HG03066 (cell line): ENCODE measurements at regions not wholly inside any gene's neighbourhood (a gene's known extent, or its start where the extent isn't known, plus 50 kb on each side); places are given as distances from the start of the nearest gene placed in this dataset.
"Not testable (repeated sequence)": the region's sequence is repeated elsewhere in the genome, so short reads cannot be mapped to it uniquely, and the experiment has no call there.

Experiments used
- ATAC-seq: cut with Tn5 transposase; IDR thresholded peaks from one replicate; pipeline ENCODE4 v1.9.1; 2021; ENCODE audit warnings: low read depth; ENCODE audit not compliant: unreplicated experiment

DNA sequence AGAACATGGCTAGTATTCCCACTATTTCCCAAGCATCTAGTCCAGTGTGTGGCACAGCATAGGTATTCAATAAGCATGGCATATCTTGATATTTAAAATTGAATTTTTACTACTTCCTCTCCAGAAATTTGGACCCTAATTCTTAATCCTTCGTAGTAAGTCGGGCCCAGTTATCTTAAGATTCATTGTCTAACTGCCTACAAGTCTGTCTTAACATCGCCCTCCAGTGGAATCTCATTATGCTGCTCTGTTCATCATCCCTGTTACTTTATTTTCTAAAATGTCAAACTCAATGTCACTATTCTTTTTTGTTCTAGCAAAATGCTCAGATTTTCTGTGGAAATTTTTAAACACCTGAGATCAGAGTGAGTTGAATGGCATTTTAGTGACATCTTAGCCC, 606.2 kb downstream of the KLHL13 start:
- no peak for ATAC-seq

DNA sequence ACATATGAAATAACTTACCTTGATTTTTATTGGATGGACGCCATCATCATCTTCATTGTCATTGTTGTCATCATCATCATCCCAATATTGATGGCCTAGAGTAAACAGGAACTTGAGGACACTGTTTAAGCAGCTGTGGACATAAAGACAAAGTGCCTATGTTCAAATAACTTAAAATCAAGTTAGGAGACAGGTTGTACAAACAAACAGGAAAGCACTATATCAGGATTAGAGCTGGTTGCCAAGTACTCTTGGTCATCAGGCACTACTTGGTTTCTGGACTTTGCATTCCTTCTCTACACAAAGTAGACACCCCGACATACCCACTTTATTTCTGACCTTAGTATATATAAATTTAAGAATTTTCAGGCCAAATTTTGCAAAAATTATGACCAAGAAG, 608.6 kb downstream of the KLHL13 start:
- no peak for ATAC-seq

DNA sequence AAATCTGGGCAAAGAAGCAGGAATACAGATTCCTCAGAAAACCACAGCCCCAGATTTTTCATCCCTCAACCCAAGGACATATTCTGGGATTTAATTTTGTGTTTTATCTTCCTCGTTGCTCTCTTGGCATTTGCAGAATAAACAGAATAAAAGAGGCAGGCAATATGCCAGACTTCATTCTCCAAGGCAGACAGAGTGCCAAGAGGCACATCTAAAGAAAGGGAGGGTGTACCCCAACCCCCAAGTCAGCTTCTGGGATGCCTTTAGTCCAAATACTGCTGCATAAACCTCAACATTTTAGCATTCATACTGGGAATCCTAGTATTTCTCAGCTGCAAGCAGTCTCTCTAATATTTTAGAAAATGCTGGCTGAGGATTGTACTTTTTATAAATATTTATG, 629.2 kb downstream of the KLHL13 start:
- no peak for ATAC-seq

DNA sequence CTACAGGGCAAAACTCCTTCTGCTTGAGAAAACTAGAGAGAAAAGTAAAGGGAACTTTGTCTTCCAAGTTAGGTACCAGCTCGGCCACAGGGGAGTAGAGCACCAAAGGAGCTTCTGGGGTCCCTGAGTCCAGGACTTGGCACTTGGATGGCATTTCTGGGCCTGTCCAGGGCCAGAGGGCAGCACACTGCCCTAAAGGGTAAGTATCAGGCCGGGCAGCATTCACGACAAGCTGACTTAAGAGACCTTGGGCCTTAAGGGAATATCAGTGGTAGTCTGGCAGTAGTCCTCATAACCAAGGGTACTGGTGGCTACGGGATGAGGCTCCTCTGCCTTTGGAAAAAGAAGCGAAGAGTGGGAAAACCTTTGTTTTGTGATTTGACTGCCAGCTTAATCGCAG, 632.7 kb downstream of the KLHL13 start:
- ATAC-seq: no peak

DNA sequence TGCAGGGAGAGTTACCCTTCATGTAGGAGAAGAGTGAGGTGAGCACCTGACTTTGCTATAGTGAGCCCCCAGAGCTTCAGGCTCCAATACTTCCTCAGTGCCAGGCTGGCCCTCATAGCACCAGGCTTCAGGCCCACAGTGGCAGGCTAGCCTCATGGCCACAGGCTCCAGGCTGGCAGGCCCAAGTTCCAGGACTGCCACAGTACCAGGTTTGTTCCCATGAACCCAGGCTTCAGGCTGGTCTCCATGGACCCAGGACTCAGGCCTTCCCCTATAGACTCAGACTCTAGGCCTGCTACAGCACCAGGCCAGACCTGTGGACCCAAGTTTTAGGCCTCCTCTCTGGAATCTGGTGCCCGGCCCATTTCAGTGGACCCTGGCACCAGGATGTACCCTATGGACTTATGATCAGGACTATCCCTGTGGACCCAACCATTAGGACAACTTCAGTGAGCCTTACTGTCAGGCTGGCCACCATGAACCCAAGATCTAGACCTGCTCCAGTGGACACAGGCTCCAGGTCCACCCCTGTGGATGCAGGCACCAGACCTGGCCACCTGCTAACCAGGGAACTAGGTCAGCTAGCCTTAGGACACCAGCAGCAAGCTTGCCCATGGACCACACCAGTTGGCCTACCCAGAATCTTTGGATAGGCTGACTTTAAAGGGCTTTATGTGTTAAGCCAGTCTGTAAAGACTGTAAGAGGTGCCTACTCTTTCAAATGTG, 658.2 kb downstream of the KLHL13 start:
- no peak for ATAC-seq

DNA sequence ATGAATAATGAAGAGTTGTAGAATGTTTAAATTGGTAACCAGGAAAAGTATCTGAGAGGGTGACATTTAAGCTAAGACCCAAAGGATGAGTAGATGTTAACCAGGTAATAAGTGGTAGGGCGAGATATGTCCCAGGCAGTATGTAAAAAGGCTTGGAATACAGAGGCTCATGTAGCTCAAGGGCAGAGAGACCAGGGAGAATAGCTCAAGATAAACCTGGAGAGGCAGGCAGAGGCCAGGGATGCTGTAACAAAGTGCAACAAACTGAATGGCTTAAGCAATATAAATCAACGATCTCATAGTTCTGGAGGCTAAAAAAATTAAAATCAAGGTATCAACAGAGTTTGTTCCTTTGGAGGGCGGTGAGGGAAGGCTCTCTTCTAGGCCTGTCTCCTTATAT, 660.8 kb downstream of the KLHL13 start:
- ATAC-seq: no peak

DNA sequence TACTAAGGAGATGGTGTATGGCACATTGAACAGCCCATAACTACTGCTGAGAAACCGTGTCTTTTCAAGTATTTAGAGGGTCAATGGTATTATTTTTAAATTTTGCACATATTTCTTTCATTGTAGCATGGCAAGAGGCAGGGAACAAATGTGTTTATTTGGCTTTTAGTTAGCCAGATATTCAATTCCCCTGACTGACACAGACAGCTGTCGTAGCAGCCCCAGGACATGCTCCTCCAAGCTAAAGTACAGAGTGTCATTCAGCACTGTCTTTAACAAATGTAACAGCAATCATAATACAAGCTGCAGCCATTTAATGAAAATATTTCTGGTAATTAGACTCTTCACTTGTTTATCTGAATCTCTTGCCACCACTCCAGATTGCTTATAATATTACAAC, 687.1 kb downstream of the KLHL13 start:
- no peak for ATAC-seq

DNA sequence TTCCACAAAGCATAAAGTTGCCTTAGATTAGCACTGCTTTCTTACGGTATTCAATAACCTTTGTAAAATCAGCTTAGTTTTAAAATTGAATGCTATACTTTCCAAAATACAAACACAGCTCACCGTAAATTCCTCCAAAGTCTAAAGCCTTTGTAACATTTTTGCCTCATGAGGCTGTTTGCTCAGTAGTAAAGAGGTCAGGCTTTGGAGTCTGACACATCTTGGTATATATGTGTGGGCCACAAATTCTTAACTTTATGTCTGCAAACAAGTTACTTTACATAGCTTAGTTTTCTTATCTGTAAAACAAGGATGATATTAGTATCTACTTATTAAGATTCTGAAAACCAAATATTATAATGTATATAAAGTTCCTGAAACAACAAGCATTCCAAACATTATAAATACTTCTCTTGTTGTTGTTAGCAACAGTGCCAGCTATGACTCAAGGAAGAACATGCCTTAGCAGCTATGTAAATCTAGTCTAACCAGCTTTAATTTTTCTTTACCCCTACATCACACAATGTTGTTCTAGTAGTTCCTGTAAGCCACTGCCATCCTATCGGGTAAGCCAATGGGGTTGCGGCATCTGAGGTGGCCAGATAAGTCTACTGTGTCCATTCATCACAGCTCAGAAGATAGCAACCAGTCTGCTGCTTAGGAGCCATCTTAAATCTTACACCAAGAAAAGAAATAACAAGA, 709.0 kb downstream of the KLHL13 start:
- no peak for ATAC-seq

DNA sequence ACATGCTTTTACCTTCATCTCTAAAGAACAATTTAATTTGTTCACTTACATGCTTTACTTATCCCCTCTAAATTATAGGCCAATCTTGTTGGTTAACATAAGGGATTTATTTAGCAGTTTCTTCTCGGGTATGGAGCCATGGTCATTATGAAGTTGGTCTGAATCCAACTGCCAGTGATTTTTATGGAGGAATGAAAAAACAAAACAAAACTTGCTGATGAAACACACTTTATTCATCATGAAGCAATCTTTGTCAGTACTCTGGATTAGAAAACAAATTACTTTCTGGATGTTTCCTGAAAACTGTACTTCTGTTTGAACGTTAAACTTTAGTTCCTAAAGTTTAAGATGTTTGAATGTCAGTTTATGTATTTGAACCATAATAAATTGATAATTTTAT, 715.8 kb downstream of the KLHL13 start:
- no peak for ATAC-seq

DNA sequence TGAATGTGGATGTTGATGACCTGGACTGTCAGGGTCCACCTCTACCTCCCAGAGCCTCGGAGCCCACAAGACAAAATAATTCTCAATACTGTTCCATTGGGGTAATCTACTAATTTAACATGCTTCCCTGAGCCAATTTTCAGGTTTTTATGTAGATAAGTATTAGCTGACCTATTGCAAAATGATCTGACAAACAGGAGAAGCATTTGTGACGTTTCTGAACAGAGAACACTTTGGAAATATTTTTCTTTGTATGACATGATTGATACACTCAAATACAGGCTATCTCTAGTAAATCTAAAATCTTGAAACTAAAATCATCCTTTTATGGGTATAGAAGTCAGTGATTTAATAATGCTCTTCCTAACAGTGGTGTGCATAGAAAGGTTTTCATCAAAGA, 716.6 kb downstream of the KLHL13 start:
- ATAC-seq: no peak

DNA sequence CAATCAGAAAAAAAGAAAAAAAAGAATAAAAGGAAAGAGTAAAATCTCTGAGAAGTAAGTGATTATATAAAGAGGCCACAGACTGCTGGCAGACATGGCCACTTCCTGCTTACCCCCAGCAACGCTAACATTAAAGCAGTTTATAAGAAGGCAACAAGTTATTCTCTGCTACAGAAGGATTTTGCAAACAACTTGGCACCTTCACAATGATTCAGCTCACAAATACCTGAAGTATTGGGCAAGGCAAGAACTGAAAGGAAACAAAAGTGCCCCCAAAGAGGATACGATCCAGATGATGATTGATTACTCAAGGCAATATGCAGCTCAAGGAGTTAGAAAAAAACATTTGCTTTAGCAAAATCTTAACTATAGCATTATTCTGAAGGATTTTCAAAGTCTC, 718.8 kb downstream of the KLHL13 start:
- no peak for ATAC-seq

DNA sequence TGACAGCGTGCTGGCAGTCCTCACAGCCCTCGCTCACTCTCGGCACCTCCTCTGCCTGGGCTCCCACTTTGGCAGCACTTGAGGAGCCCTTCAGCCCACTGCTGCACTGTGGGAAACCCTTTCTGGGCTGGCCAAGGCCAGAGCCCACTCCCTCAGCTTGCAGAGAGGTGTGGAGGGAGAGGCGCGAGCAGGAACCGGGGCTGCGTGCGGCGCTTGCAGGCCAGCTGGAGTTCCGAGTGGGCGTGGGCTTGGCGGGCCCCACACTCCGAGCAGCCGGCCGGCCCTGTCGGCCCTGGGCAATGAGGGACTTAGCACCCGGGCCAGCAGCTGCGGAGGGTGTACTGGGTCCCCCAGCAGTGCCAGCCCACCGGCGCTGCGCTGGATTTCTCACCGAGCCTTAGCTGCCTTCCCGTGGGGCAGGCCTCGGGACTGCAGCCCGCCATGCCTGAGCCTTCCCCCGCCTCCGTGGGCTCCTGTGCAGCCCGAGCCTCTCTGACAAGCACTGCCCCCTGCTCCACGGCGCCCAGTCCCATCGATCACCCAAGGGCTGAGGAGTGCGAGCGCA, 722.0 kb downstream of the KLHL13 start:
- not testable (repeated sequence) for ATAC-seq

DNA sequence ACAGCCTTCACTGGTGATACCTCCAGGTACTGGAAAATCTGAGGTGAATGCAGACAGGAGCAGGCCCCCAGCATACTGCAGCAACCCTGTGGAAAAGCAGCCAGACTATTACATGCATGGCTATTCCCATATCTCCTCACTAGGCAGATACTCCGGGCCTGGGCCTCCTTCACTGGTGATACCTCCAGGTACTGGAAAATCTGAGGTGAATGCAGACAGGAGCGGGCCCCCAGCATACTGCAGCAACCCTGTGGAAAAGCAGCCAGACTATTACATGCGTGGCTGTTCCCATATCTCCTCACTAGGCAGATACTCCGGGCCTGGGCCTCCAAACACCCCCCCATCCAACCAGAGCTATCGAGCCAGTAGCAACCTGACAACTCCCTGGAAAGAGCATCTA, 724.2 kb downstream of the KLHL13 start:
- not testable (repeated sequence) for ATAC-seq

DNA sequence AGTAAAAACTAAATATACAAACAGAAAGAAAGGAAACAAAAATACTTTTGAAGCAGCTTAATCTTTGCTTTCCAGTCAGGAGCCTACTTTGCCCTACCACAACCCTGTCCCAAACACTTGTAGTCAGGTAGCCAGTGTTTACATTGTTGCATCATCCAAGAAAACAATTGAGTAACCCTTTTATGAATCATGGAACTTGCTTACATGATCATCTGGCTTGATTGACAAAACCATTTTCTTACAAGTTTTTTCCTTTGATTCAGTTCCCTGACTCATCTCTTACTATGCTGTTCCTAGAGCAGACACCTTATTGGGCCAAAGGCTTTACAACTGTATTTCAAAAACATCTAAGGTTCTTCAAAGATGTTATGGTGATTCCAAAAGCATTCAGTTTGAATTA, 740.1 kb downstream of the KLHL13 start:
- no peak for ATAC-seq

DNA sequence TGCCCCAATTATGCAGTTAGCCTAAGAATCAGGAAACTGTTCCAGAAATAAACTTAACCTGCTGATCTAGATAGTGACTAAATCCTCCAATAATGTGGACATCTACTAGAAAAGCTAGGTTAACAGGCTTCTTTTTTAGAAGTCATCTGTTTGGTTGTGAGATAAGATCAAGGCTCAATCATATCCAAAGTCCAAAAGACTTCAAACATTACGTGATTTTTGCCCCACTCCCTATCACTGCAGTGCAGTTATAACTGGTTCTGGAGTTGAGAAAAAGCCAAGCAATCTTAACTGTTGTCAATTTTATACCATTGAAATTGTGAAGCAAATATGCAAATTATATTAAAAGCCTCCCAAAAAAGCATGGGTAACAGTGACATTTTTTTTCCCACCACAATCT, 781.4 kb downstream of the KLHL13 start:
- no peak for ATAC-seq

DNA sequence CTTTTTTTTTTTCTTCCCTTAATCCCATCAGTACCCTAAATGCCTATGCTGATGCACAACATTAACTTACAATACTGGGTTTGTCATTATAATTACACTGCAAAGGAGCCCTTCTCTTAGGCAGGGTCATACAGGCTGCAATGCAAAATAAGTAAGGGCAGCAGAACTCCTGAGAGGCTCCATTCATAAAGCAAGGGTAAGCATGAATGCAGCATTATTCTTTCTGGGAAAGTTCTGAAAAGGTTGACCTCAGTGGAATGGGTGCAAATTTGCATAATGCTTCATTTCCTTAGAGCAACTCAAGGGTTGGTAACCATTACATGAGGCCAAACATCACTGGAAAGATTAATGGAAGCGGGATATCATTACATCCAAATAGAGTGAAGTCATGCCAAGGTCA, 789.2 kb downstream of the KLHL13 start:
- no peak for ATAC-seq

DNA sequence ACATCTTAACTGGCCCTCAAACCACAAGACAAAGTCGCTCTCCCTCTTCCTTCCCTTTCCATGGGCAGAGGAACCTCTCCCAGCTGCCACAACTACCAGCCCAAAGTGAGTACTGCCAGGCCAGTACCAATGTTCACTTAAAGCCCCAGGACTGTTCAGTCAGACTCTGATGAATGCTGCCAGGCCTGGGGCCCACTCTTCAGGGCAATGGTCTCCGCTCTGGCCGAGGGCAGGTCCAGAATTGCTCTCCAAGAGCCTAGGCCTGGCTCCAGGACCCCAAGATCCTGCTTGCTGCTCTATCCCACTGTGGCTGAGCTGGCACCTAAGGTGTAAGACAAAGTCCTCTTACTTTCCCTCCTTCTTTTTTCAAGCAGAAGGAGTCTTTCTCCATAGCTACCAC, 790.9 kb downstream of the KLHL13 start:
- ATAC-seq: no peak

DNA sequence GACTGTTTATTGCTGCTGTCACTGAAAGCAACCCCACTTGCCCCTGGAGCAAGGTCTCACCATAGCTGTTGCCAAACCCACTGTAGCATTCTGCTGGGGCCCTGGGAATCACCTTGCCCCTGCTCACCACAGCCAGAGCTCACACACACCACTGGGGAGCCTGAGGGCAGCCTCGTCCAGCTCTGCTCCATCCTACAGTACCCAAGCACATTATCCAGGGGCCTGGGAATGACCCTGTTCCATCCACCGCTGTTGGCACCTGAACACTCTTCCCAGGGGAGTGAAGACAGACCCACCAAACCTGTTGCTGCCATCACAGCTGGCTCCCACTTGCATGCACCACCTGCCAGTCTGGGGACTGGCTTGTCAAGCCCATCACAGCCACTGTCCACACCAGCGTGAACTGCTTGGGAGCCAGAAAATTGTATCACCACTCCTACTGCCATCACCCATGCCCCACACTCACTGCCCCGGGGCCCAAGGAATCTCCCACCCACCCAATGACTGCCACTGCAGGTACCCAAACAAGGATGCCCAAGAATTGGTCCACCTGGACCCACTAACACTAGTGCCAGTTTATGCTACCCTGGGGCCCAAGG, 811.3 kb downstream of the KLHL13 start:
- ATAC-seq: no peak

DNA sequence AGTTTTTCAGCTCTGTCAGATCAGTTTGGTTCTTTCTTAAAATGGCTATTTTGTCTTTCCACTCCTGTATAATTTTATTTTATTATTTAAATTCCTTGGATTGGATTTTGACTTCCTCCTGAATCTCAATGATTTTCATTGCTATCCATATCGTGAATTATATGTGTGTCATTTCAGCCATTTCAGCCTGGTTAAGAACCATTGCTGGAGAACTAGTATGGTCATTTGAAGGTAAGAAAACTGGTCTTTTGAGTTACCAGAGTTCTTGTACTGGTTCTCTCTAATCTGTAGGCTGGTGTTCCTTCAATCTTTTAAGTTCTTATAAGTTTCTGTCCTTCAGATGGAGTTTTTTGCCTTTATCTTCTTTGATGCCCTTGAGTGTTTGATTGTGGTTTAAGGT, 815.5 kb downstream of the KLHL13 start:
- ATAC-seq: no peak

DNA sequence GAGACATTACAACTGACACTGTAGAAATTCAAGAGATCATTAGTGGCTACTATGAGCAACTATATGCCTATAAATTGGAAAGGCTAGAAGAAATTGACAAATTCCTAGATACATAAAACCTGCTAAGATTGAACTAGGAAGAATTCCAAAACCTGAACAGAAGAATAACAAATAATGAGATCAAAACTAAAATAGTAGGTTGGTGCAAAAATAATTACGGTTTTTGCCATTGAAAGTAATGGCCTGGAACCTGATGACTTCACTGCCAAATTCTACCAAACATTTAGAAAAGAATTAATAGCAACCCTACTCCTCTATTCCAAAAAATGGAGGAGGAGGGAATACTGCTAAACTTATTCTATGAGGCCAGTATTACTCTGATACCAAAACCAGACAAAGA, 824.9 kb downstream of the KLHL13 start:
- ATAC-seq: no peak

DNA sequence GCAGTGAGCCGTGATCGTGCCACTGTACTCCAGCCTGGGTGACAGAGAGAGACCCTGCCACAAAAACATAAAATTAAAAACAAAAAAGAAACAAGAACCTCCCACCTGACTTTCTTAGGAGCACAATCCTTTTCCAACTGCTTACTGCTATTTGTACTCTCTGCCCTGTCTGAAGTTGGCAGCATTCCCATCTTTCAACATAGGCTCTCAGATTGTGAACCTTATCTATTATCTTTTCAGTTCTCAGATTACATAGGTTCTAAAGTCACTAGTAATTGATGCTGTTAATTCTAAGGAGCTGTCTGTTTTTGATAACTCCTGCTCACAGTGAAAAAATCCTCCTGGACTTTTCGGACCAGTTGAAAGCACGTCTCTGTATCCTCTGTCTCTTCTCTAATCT, 812.2 kb upstream of the CT83 start:
- no peak for ATAC-seq
